H1 (cell line): ENCODE measurements at regions not wholly inside any gene's neighbourhood (a gene's known extent, or its start where the extent isn't known, plus 50 kb on each side); places are given as distances from the start of the nearest gene placed in this dataset.

Experiments
- CTCF ChIA-PET: fragments of 300-600 bp; sonication (Branson Sonifier 250); formaldehyde crosslinking; loops from one replicate; lab custom pipeline; 2021; ENCODE audit not compliant: partially characterized antibody; lab: Charles Lee
- POLR2A ChIA-PET: fragments of 300-600 bp; sonication (Branson Sonifier 250); formaldehyde crosslinking; loops from one replicate; lab custom pipeline; 2021; ENCODE audit warnings: inconsistent platforms; ENCODE audit not compliant: partially characterized antibody; lab: Charles Lee
- DNase-seq, 2 experiments: peaks; one replicate each; pipeline versions ENCODE4 v3.0.0 to v3.0.0-alpha.2; 2010 to 2022; ENCODE audit warnings: low spot score in 2 of 2, low read depth in 1 of 2, mixed read lengths in 1 of 2
- FAIRE-seq: peaks from 2 replicates; lab custom pipeline; 2011; peaks lifted over from hg19 to GRCh38; lab: Jason Lieb, UNC
- H2AFZ ChIP-seq: 2 replicates; pipeline ENCODE4 v1.8.1; 2012; ENCODE audit warnings: low read length, inconsistent platforms
- H2AK5ac ChIP-seq: 2 replicates; pipeline ENCODE4 v1.6.1; 2013; ENCODE audit warnings: low read depth, low read length
- H2BK120ac ChIP-seq: replicated peaks from 2 replicates; pipeline ENCODE3; 2013; ENCODE audit warnings: low read depth, low read length, inconsistent platforms
- H2BK12ac ChIP-seq: 2 replicates; pipeline ENCODE4 v1.6.1; 2013; ENCODE audit warnings: low read depth, low read length
- H2BK15ac ChIP-seq: 2 replicates; pipeline ENCODE4 v1.6.1; 2013; ENCODE audit warnings: low read length
- H2BK20ac ChIP-seq: 2 replicates; pipeline ENCODE4 v1.6.1; 2013; ENCODE audit warnings: low read length
- H2BK5ac ChIP-seq: 2 replicates; pipeline ENCODE4 v1.6.1; 2013; ENCODE audit warnings: low read depth, low read length
- H3K14ac ChIP-seq: 2 replicates; pipeline ENCODE4 v1.6.1; 2013; ENCODE audit warnings: inconsistent platforms; ENCODE audit not compliant: insufficient read length
- H3K18ac ChIP-seq: 2 replicates; pipeline ENCODE4 v1.6.1; 2013; ENCODE audit warnings: low read length; ENCODE audit errors: extremely low read depth
- H3K23ac ChIP-seq: 2 replicates; pipeline ENCODE4 v1.6.1; 2013; ENCODE audit warnings: inconsistent platforms; ENCODE audit not compliant: insufficient read length
- H3K23me2 ChIP-seq: 2 replicates; pipeline ENCODE4 v1.6.1; 2013; ENCODE audit warnings: low read depth, low read length
- H3K27ac ChIP-seq: 2 replicates; pipeline ENCODE4 v1.6.1; 2011; ENCODE audit warnings: low read depth, low read length, inconsistent platforms
- H3K27me3 ChIP-seq, 4 experiments: replicated peaks in 1 of 4; 1 replicate in 1 of 4; 2 replicates in 3 of 4; pipeline versions ENCODE4 v1.6.1 to v1.8.1; 2011 to 2013; ENCODE audit warnings: low read length in 3 of 4, mild to moderate bottlenecking in 3 of 4, inconsistent platforms in 2 of 4, mixed read lengths in 2 of 4, moderate library complexity in 1 of 4; ENCODE audit not compliant: control insufficient read depth in 3 of 4, insufficient read depth in 3 of 4; ENCODE audit errors: extremely low read depth in 1 of 4
- H3K36me3 ChIP-seq, 4 experiments: 2 replicates each; pipeline versions ENCODE4 v1.6.1 to v1.8.1; 2011 to 2013; ENCODE audit warnings: mild to moderate bottlenecking in 4 of 4, low read length in 3 of 4, moderate library complexity in 2 of 4, control low read depth in 1 of 4, inconsistent platforms in 1 of 4; ENCODE audit not compliant: insufficient read depth in 4 of 4, control insufficient read depth in 2 of 4
- H3K4ac ChIP-seq: replicated peaks from 2 replicates; pipeline ENCODE3; 2013; ENCODE audit warnings: low read length, low read depth, mixed read lengths, inconsistent platforms; ENCODE audit not compliant: insufficient read length
- H3K4me1 ChIP-seq, 4 experiments: replicated peaks in 1 of 4; 1 replicate in 1 of 4; 2 replicates in 3 of 4; pipeline versions ENCODE4 v1.6.1 to v1.8.1; 2011 to 2013; ENCODE audit warnings: low read length in 3 of 4, inconsistent platforms in 2 of 4, mixed read lengths in 1 of 4; ENCODE audit not compliant: insufficient read depth in 4 of 4, control insufficient read depth in 3 of 4
- H3K4me2 ChIP-seq, 2 experiments: 2 replicates each; pipeline versions ENCODE4 v1.6.1 to v1.8.1; 2011 to 2013; ENCODE audit warnings: low read depth in 2 of 2, low read length in 2 of 2, control low read depth in 1 of 2, inconsistent platforms in 1 of 2, mild to moderate bottlenecking in 1 of 2; ENCODE audit not compliant: insufficient read depth in 1 of 2
- H3K4me3 ChIP-seq, 4 experiments: fragments of 200-600, 300-600 bp in 1 of 4; sonication (generic), shearing (Covaris generic), sonication (Bioruptor Twin) in 1 of 4; 2 replicates each; pipeline versions ENCODE4 v1.5.1 to v1.8.1; 2011 to 2016; ENCODE audit warnings: low read length in 4 of 4, low read depth in 3 of 4, control low read depth in 2 of 4, inconsistent platforms in 2 of 4, mild to moderate bottlenecking in 2 of 4, mixed read lengths in 1 of 4, moderate library complexity in 1 of 4; ENCODE audit not compliant: insufficient read depth in 2 of 4; ENCODE audit errors: extremely low read depth in 1 of 4
- H3K56ac ChIP-seq: replicated peaks from 2 replicates; pipeline ENCODE3; 2013; ENCODE audit warnings: low read depth, mild to moderate bottlenecking, mixed read lengths, low read length, inconsistent platforms; ENCODE audit not compliant: insufficient read length
- H3K79me1 ChIP-seq: 2 replicates; pipeline ENCODE4 v1.6.1; 2013; ENCODE audit warnings: low read depth, low read length, control low read depth
- H3K79me2 ChIP-seq, 2 experiments: 2 replicates each; pipeline versions ENCODE4 v1.6.1 to v1.8.1; 2012 to 2013; ENCODE audit warnings: low read length in 2 of 2, mild to moderate bottlenecking in 2 of 2, inconsistent platforms in 1 of 2; ENCODE audit not compliant: insufficient read depth in 2 of 2, control insufficient read depth in 1 of 2
- H3K9ac ChIP-seq, 4 experiments: replicated peaks in 1 of 4; 1 replicate in 1 of 4; 2 replicates in 3 of 4; pipeline versions ENCODE4 v1.6.1 to v1.8.1; 2011 to 2013; ENCODE audit warnings: low read depth in 3 of 4, low read length in 3 of 4, control low read depth in 2 of 4, mild to moderate bottlenecking in 2 of 4, moderate library complexity in 2 of 4, inconsistent platforms in 1 of 4; ENCODE audit errors: extremely low read depth in 1 of 4
- H3K9me3 ChIP-seq, 2 experiments: 2 replicates each; pipeline versions ENCODE4 v1.6.1 to v1.8.1; 2012 to 2013; ENCODE audit warnings: mild to moderate bottlenecking in 2 of 2, moderate library complexity in 2 of 2, control low read depth in 1 of 2, inconsistent platforms in 1 of 2, low read depth in 1 of 2, low read length in 1 of 2, mixed read lengths in 1 of 2; ENCODE audit not compliant: insufficient read depth in 2 of 2
- H4K20me1 ChIP-seq, 2 experiments: replicated peaks in 1 of 2; 2 replicates each; pipeline versions ENCODE3 to v1.8.1; 2011 to 2013; ENCODE audit warnings: inconsistent platforms in 2 of 2, low read length in 2 of 2, mild to moderate bottlenecking in 1 of 2; ENCODE audit not compliant: insufficient read depth in 2 of 2, control insufficient read depth in 1 of 2
- H4K5ac ChIP-seq: 2 replicates; pipeline ENCODE4 v1.6.1; 2013; ENCODE audit warnings: low read length, low read depth, mixed read lengths, inconsistent platforms; ENCODE audit not compliant: insufficient read length
- H4K8ac ChIP-seq: 2 replicates; pipeline ENCODE4 v1.8.0; 2013; ENCODE audit warnings: mild to moderate bottlenecking, moderate library complexity, low read length, inconsistent platforms; ENCODE audit not compliant: insufficient read depth; ENCODE audit errors: extremely low read depth
- H4K91ac ChIP-seq: replicated peaks from 2 replicates; pipeline ENCODE3; 2013; ENCODE audit warnings: low read length, mixed read lengths, inconsistent platforms; ENCODE audit not compliant: insufficient read length
- MAFK ChIP-seq: IDR thresholded peaks from 2 replicates; pipeline ENCODE4 v1.6.1; 2012; ENCODE audit warnings: low read depth, mild to moderate bottlenecking, improper control_type of control experiment, low read length
- TAF7 ChIP-seq: optimal IDR thresholded peaks from 2 replicates; pipeline ENCODE3; 2011; ENCODE audit warnings: low read depth, mild to moderate bottlenecking, inconsistent platforms, low read length, moderate library complexity, borderline replicate concordance
- TEAD4 ChIP-seq: IDR thresholded peaks from 2 replicates; pipeline ENCODE4 v1.6.1; 2012; ENCODE audit warnings: low read depth, low read length, inconsistent platforms, mixed read lengths

- Histone ChIP-seq H3K4me2 (no peak overlapping the region), H4K8ac (no peak overlapping the region), H3K4me3 (no peak overlapping the region), H3K14ac (no peak overlapping the region), H3K79me1 (no peaks in the 10 kb centered on the region), H3K79me2 (no peaks in the 10 kb centered on the region), H4K20me1 (no peaks in the 10 kb centered on the region), H2BK12ac (no peak overlapping the region), H2BK20ac (no peak overlapping the region), H3K23ac (no peak overlapping the region), H3K36me3 (no peaks in the 10 kb centered on the region), H3K27me3 (no peaks in the 10 kb centered on the region), H4K5ac (no peak overlapping the region), H3K18ac (no peak overlapping the region), H3K23me2 (no peaks in the 10 kb centered on the region), H3K56ac (no peak overlapping the region), H2BK15ac (no peak overlapping the region), H3K4me1 (peaks cover 4 to 15% (median 13%) of the 10 kb centered on the region in 4 experiments), H2AFZ (no peak overlapping the region), H4K91ac (no peak overlapping the region), H3K4ac (no peak overlapping the region), H2BK120ac (no peak overlapping the region), H3K9ac (no peak overlapping the region), H2AK5ac (no peak overlapping the region), H3K27ac (no peak overlapping the region), H2BK5ac (no peak overlapping the region), H3K9me3 (no peaks in the 10 kb centered on the region)
- DNase-seq (no peak), FAIRE-seq (no peak)
- ChIA-PET CTCF (interaction anchor here (0.9 kb wide), 1 partner anchor 38 kb away, joined by 3 read pairs; no protein-coding TSS in a partner anchor), POLR2A (no interaction called here)
- TF ChIP-seq TEAD4 = no peak
- TF ChIP-seq TAF7 = no peak
- TF ChIP-seq MAFK = no peak
Observed at GRCh38 chr7:114153700-114154099, 234.9 kb upstream of the PPP1R3A start.
